IMR-90 (cell line): ENCODE measurements at regions not wholly inside any gene's neighbourhood (a gene's known extent, or its start where the extent isn't known, plus 50 kb on each side); places are given as distances from the start of the nearest gene placed in this dataset.

Experiments used
- ATAC-seq: fragments of 200-7000 bp; cut with Tn5 transposase; 2 replicates; pipeline ENCODE4 v1.9.1; 2020; ENCODE audit warnings: low read depth, mild to moderate bottlenecking, moderate library complexity
- BruUV-seq: library from RNA; stranded (reverse); fragments of 400-500 nt; replicated peaks from 2 replicates; lab custom pipeline; 2021; lab: Mats Ljungman, UMichigan
- CTCF ChIA-PET: fragments of 300-600 bp; formaldehyde crosslinking; extraction: SDS; loops from one replicate; lab custom pipeline; 2021; ENCODE audit warnings: antibody characterized with exemption; lab: Yijun Ruan, JAX
- POLR2A ChIA-PET: fragments of 300-600 bp; sonication (Branson Sonifier 250); formaldehyde crosslinking; loops from one replicate; lab custom pipeline; 2022; ENCODE audit warnings: antibody characterized with exemption; ENCODE audit not compliant: unreplicated experiment; lab: Charles Lee
- DNase-seq: peaks from one replicate; pipeline ENCODE4 v3.0.0; 2013
- H2AFZ ChIP-seq: replicated peaks from 2 replicates; pipeline ENCODE3; 2013; ENCODE audit warnings: low read length, mild to moderate bottlenecking; ENCODE audit not compliant: poor library complexity
- H2AK5ac ChIP-seq: 2 replicates; pipeline ENCODE4 v1.6.1; 2013; ENCODE audit warnings: low read depth, low read length, inconsistent platforms
- H2AK9ac ChIP-seq: replicated peaks from 2 replicates; pipeline ENCODE3; 2013; ENCODE audit warnings: mild to moderate bottlenecking, low read depth, low read length, moderate library complexity; ENCODE audit not compliant: poor library complexity
- H2BK120ac ChIP-seq: 2 replicates; pipeline ENCODE4 v1.6.1; 2013; ENCODE audit warnings: low read depth, low read length, inconsistent platforms
- H2BK15ac ChIP-seq: 3 replicates; pipeline ENCODE4 v1.6.1; 2013; ENCODE audit warnings: low read depth, low read length, inconsistent platforms
- H2BK20ac ChIP-seq: 2 replicates; pipeline ENCODE4 v1.6.1; 2013; ENCODE audit warnings: low read depth, mild to moderate bottlenecking, inconsistent platforms, low read length, moderate library complexity
- H2BK5ac ChIP-seq: 2 replicates; pipeline ENCODE4 v1.6.1; 2013; ENCODE audit warnings: mild to moderate bottlenecking, low read depth, low read length, inconsistent platforms; ENCODE audit not compliant: poor library complexity, severe bottlenecking
- H3K14ac ChIP-seq: replicated peaks from 2 replicates; pipeline ENCODE4 v1.6.1; 2013; ENCODE audit warnings: low read depth, low read length, inconsistent platforms
- H3K18ac ChIP-seq: 2 replicates; pipeline ENCODE4 v1.6.1; 2013; ENCODE audit warnings: low read depth, low read length, control low read depth
- H3K23ac ChIP-seq: 2 replicates; pipeline ENCODE4 v1.6.1; 2013; ENCODE audit warnings: low read depth, low read length, inconsistent platforms
- H3K27ac ChIP-seq: 2 replicates; pipeline ENCODE4 v1.5.1; 2013; ENCODE audit warnings: mild to moderate bottlenecking, control low read depth, low read length; ENCODE audit not compliant: insufficient read depth
- H3K27me3 ChIP-seq: 2 replicates; pipeline ENCODE4 v1.6.1; 2013; ENCODE audit warnings: low read length; ENCODE audit not compliant: control insufficient read depth, insufficient read depth
- H3K36me3 ChIP-seq: 2 replicates; pipeline ENCODE4 v1.6.1; 2013; ENCODE audit warnings: low read length, mixed read lengths; ENCODE audit not compliant: control insufficient read depth, insufficient read depth
- H3K4ac ChIP-seq: 2 replicates; pipeline ENCODE4 v1.6.1; 2013; ENCODE audit warnings: low read depth, low read length, inconsistent platforms
- H3K4me1 ChIP-seq: 2 replicates; pipeline ENCODE4 v1.6.1; 2013; ENCODE audit warnings: low read length, mixed read lengths; ENCODE audit not compliant: control insufficient read depth, insufficient read depth
- H3K4me2 ChIP-seq: 2 replicates; pipeline ENCODE4 v1.6.1; 2013; ENCODE audit warnings: low read depth, mild to moderate bottlenecking, control low read depth, low read length, moderate library complexity
- H3K4me3 ChIP-seq: 2 replicates; pipeline ENCODE4 v1.5.1; 2013; ENCODE audit warnings: low read depth, mild to moderate bottlenecking, control low read depth, low read length, moderate library complexity; ENCODE audit not compliant: insufficient read depth
- H3K56ac ChIP-seq: 2 replicates; pipeline ENCODE4 v1.6.1; 2013; ENCODE audit warnings: low read length, inconsistent platforms; ENCODE audit not compliant: insufficient read depth; ENCODE audit errors: extremely low read depth
- H3K79me1 ChIP-seq, 2 experiments: 2 replicates each; pipeline ENCODE4 v1.6.1; 2013; ENCODE audit warnings: low read length in 2 of 2, inconsistent platforms in 1 of 2, low read depth in 1 of 2
- H3K9ac ChIP-seq: 2 replicates; pipeline ENCODE4 v1.6.1; 2013; ENCODE audit warnings: low read depth, low read length, control low read depth
- H3K9me1 ChIP-seq: 2 replicates; pipeline ENCODE4 v1.6.1; 2013; ENCODE audit warnings: low read length, inconsistent platforms; ENCODE audit not compliant: insufficient read depth
- H3K9me3 ChIP-seq: 2 replicates; pipeline ENCODE4 v1.6.1; 2013; ENCODE audit warnings: low read length; ENCODE audit not compliant: control insufficient read depth, insufficient read depth
- H4K20me1 ChIP-seq: 2 replicates; pipeline ENCODE4 v1.6.1; 2013; ENCODE audit warnings: low read length, inconsistent platforms; ENCODE audit not compliant: insufficient read depth
- H4K5ac ChIP-seq: 2 replicates; pipeline ENCODE4 v1.6.1; 2013; ENCODE audit warnings: mild to moderate bottlenecking, low read depth, low read length, control low read depth
- H4K8ac ChIP-seq, 2 experiments: 2 replicates each; pipeline ENCODE4 v1.6.1; 2013; ENCODE audit warnings: low read depth in 2 of 2, low read length in 2 of 2, control low read depth in 1 of 2, inconsistent platforms in 1 of 2
- H4K91ac ChIP-seq: 2 replicates; pipeline ENCODE4 v1.6.1; 2013; ENCODE audit warnings: low read depth, low read length, inconsistent platforms; ENCODE audit not compliant: insufficient read depth
- BHLHE40 ChIP-seq: fragments of 150-350 bp; IDR thresholded peaks from 2 replicates; pipeline ENCODE4 v1.6.1; 2016; ENCODE audit warnings: mild to moderate bottlenecking, low read depth, low read length
- ELK1 ChIP-seq: fragments of 150-350 bp; IDR thresholded peaks from 2 replicates; pipeline ENCODE4 v1.6.1; 2016; ENCODE audit warnings: low read depth, mild to moderate bottlenecking, low read length, moderate library complexity, borderline replicate concordance
- MAFK ChIP-seq: IDR thresholded peaks from 2 replicates; pipeline ENCODE4 v1.6.1; 2012; ENCODE audit warnings: low read depth, low read length, improper control_type of control experiment
- POLR2A ChIP-seq: IDR thresholded peaks from 2 replicates; pipeline ENCODE4 v1.6.1; 2012; ENCODE audit warnings: mild to moderate bottlenecking, low read depth, low read length
- RFX5 ChIP-seq: IDR thresholded peaks from 2 replicates; pipeline ENCODE4 v1.8.0; 2012; ENCODE audit warnings: low read depth, mild to moderate bottlenecking, low read length, moderate library complexity
- SMC3 ChIP-seq: fragments of 150-350 bp; IDR thresholded peaks from 2 replicates; pipeline ENCODE4 v1.6.1; 2016; ENCODE audit warnings: low read depth, mild to moderate bottlenecking, antibody characterized with exemption, low read length, moderate library complexity
- USF2 ChIP-seq: fragments of 150-350 bp; IDR thresholded peaks from 2 replicates; pipeline ENCODE4 v1.6.1; 2017; ENCODE audit warnings: mild to moderate bottlenecking, antibody characterized with exemption, low read length, low read depth
- WGBS, 2 experiments: methylation state at CpG; one replicate each; pipeline versions ENCODE4 v1.1.5 to v1.1.7; 2013; ENCODE audit warnings: missing lambda C conversion rate in 2 of 2; ENCODE audit not compliant: insufficient read length in 1 of 2; ENCODE audit errors: extremely low coverage in 2 of 2; 5-methylcytosine and 5-hydroxymethylcytosine counted together
- dilution Hi-C: fragments of 300-500 bp; cut with HindIII; formaldehyde crosslinking; loops from one replicate; pipeline ENCODE4 v1.14.3; 2018; ENCODE audit warnings: low sequenced_read_pairs; ENCODE audit not compliant: unreplicated experiment
- in situ Hi-C: fragments of 300-500 bp; cut with MboI; formaldehyde crosslinking; loops from 3 replicates; pipeline ENCODE4 v1.14.3; 2019; ENCODE audit warnings: low sequenced_read_pairs, inconsistent platforms, mixed read lengths
- intact Hi-C: fragments of 100-400 bp; cut with micrococcal nuclease; formaldehyde crosslinking; loops from 2 replicates; pipeline ENCODE4 v1.10.0; 2022

- H3K4me1 ChIP-seq: no peaks in the 10 kb centered on the region
- BruUV-seq: no TSS peak
- H3K4me2 ChIP-seq: no peak overlapping the region
- POLR2A ChIA-PET: no interaction called here
- no peaks in the 10 kb centered on the region for H3K36me3 ChIP-seq
- no peak overlapping the region for H3K27ac ChIP-seq
- H4K8ac ChIP-seq: no peak overlapping the region
- H4K20me1 ChIP-seq: no peaks in the 10 kb centered on the region
- dilution Hi-C loops (no loop called here), intact Hi-C loops (no loop called here), in situ Hi-C loops (no loop called here)
- no peak overlapping the region for H3K9ac ChIP-seq
- H2BK120ac ChIP-seq: no peak overlapping the region
- H3K23ac ChIP-seq: no peak overlapping the region
- H2AFZ ChIP-seq: no peak overlapping the region
- H3K18ac ChIP-seq: no peak overlapping the region
- H2BK5ac ChIP-seq: no peak overlapping the region
- H3K9me3 ChIP-seq: no peaks in the 10 kb centered on the region
- WGBS, 2 experiments: no CpG with 5 or more reads among the region's 5 CpGs
- H3K4me3 ChIP-seq: no peak overlapping the region
- H3K27me3 ChIP-seq: no peaks in the 10 kb centered on the region
- CTCF ChIA-PET: no interaction called here
- TF ChIP-seq ELK1 (no peak), USF2 (no peak), BHLHE40 (no peak), POLR2A (no peak), SMC3 (no peak), RFX5 (no peak), MAFK (no peak)
- no peak overlapping the region for H2AK9ac ChIP-seq
- no peak overlapping the region for H4K91ac ChIP-seq
- no peak overlapping the region for H2BK15ac ChIP-seq
- no peak overlapping the region for H4K5ac ChIP-seq
- no peak for DNase-seq
- H3K14ac ChIP-seq: no peak overlapping the region
- H3K56ac ChIP-seq: no peak overlapping the region
- H2AK5ac ChIP-seq: no peak overlapping the region
- H2BK20ac ChIP-seq: no peak overlapping the region
- no peaks in the 10 kb centered on the region for H3K79me1 ChIP-seq
- H3K4ac ChIP-seq: no peak overlapping the region
- H3K9me1 ChIP-seq: no peaks in the 10 kb centered on the region
- no peak for ATAC-seq
Measured at GRCh38 chr9:115766370-115766955, 387.1 kb upstream of the PAPPA start.
